ENCODE measurements at regions not wholly inside any gene's neighbourhood (a gene's known extent, or its start where the extent isn't known, plus 50 kb on each side); places are given as distances from the start of the nearest gene placed in this dataset.

DNA sequence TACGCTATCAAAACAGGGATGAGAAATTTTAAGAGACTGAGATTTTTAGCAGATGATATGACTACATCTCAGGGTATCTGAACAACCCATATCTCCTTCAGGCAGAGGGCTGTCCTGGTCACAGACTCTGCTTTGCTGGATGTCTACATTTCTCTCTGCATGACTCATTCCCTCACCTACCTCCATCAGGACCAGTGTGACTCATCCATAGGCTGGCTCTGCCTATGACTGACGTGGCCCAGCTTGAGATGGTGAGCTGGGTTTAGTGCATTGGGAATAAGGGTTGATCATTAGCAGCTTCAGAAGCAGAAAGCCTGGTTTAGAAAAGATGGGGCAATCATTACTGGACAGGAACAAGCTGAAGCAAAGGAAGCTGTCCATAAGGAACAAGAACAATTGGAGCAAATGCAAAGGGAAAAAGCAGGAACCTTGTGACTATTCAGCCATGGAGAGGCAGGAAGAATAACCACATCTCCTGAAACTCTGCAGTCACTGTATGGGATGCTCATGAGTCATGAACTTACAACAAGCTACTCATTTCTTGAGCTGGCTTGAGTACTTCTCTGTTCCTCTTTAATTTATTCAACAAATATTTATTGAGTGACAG, 86.4 kb upstream of the CBLN4 start:
- TF ChIP-seq CTCF (IDR thresholded peaks at IDR 0.05) (no peak), POLR2A (IDR thresholded peaks at IDR 0.05) (no peak)
